Suppressor macrophage (primary cell): ENCODE measurements at regions not wholly inside any gene's neighbourhood (a gene's known extent, or its start where the extent isn't known, plus 50 kb on each side); places are given as distances from the start of the nearest gene placed in this dataset.

Source experiments
- DNase-seq, 4 experiments: peaks; one replicate each; pipeline ENCODE4 v3.0.0-alpha.2; 2020 to 2022

DNA sequence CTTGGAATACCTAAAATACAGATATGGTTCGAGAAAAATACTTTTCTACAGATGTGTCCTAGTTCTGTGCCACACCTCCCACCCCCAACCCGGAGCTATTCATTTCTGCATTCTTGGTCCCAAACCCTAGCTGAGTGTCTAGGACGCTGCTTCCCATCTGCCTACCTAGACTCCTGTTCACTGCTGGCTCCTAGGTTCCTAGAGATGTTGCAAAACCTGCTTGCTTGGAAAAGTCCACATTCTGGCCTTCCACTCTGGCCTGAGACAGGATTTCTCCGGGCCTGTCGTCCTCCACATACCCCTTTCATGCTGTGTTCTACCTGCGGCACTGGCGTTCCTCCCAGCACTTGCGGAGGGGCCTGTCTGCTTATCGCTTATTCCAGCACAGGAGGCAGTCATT is 165.8 kb upstream of the CTTNBP2NL start:
- DNase-seq: no peak

DNA sequence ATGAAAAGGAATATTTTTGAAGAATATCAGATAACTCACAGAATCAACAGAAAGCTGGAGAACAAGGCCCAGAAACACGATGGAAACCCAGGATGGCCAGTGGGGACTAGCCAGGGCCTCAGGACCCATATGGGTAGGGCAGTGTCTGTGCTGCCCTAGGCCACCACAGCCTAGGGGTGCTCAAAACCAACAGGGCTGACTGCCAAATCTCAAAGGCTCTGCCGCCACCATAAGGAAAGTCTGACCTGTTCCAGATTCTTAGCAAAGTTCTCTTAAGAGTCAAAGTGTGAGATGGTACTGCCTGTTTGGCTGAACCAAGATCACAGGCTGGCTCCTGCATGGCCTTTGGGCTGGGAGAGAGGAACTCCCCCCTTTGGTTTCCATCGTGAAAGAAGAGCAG is 164.7 kb upstream of the CTTNBP2NL start:
- DNase-seq: no peak

GRCh38 chr1:112232848-112233247 is 163.2 kb upstream of the CTTNBP2NL start:
- DNase-seq: no peak

- no peak for DNase-seq
Observed at GRCh38 chr1:112234710-112235109, 161.3 kb upstream of the CTTNBP2NL start.

GRCh38 chr1:112237983-112238545 is 157.9 kb upstream of the CTTNBP2NL start:
- no peak for DNase-seq

DNA sequence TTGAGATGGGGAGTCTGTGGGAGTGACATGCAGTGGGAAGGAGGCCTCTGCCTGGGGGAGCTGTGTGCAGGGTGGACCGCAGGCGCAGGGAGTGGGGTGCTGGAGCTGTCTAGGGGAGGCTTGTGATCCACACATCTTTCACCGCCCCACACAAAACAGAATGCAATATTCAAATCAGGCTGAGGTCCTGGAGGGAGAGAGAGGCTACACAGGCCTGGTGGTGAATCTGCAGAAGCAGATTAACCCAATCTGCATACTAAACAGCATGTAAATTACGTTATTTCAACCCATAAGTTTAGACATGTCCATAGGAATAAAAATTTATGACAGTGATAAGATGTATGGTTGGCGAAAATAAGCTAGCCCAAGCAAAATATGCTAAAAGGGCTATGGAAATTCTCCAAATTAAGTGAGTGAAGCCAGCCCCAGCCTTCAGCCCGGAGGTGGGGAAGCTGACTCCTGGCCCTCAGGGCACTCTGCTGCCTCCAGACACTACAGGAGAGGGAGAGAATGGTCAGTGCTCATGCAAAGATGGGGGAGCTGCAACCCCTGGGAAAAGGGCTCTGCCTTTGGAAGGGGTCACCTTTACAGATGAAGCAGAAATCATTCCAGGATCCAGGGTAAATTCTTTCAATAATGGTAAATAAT is 156.2 kb upstream of the CTTNBP2NL start:
- no peak for DNase-seq

GRCh38 chr1:112242470-112242869 is 153.5 kb upstream of the CTTNBP2NL start:
- no peak for DNase-seq

DNA sequence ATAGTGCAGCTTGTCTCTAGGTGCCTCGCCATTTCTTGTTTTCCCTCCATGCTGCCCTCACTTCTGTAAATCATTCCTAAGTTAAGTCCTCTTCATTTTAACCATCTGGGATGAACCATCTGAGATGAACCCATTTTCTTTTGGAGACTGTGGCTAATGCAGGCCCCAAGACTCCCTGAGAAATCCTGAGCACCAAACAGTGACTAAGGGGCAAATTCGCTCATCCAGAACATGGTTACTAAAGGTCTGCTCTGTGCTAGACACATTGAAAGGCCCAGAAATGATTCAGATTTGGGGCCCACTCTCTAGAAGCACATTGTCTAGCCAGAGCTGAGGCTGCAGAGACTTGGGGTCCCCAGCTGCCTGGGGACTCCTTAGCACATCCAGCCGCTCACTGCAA is 151.9 kb upstream of the CTTNBP2NL start:
- DNase-seq: no peak

- DNase-seq: no peak
Observed at GRCh38 chr1:112245114-112245513, 150.9 kb upstream of the CTTNBP2NL start.

- DNase-seq: no peak
Observed at GRCh38 chr1:112247036-112247597, 148.9 kb upstream of the CTTNBP2NL start.

DNA sequence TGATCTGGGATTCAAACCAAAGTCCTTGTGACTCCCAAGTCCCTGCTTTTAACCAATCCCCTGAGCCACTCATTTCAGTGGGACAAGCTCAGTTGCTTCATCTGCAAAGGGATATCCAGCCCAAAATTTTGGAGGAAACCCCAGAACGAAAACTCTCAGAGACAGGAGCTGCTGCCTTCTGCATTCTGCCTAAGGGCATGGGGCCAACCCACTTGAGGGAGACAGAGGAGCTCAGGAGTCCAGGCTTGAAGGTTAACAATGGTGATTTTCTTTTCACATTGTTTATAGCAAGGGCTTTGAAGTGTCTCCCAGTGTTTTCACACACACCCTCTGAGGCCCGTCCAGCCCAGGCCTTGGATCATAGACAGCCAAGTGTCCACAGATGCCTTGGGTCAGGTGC is 148.1 kb upstream of the CTTNBP2NL start:
- no peak for DNase-seq

DNA sequence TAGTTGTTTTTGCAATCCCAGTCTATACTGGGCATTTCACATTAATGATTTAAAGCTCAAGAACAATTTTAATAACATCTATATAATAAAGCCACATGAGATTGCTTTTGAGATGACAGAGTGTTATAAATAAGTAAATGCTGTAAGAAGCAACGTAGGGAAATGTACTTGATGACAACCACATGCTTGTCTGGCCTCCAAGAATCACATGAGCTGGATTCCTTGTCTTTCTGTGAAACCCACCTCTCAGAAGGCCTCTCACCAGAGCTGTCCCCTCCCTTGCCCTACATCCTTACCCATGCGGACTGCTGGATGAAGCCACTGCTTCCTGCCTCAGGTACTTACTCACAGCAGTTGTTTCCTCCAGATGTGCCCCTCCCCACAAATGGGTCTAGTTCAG is 145.1 kb upstream of the CTTNBP2NL start:
- no peak for DNase-seq

GRCh38 chr1:112251766-112252506 is 144.1 kb upstream of the CTTNBP2NL start:
- no peak for DNase-seq

GRCh38 chr1:112253366-112253765 is 142.6 kb upstream of the CTTNBP2NL start:
- DNase-seq: no peak

DNA sequence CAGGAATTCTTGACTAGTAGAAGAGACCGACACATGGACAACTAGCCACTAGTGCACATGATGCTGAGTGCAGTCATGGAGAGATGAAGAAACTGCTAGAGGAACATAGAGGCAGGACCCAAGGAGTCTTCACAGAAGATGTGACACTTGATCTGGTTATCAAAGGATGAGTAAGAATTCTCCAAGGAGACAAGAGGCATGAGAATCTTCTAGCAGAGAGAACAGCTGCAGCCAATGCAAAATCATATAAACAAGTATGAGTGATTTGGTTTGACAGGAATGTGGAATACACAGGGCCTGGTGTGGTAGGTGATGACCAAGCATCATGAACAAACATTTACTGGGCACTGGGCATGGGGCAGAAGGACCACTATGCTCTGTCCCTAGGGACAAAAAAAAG is 140.9 kb upstream of the CTTNBP2NL start:
- no peak for DNase-seq

- DNase-seq: no peak
Observed at GRCh38 chr1:112256411-112256810, 139.6 kb upstream of the CTTNBP2NL start.

- DNase-seq: no peak
Observed at GRCh38 chr1:112257043-112257835, 138.8 kb upstream of the CTTNBP2NL start.

DNA sequence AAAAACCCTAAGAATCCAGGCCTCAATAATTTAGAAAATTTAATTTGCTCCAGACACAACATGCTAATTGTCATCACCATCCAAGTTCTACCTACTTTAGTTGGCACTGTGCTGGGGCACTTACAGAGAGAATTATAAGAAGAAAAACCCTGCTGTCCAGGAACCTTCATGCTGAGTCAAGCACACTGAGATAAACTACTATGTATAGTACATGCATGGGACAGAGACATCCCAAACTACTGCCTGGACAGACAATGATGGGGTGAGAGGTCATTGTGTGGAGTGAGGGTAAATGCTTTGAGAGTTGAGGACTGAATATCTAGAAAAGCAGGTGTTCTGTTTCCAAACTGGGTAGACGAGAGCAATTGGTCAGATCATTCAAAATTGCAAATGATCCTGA is 135.3 kb upstream of the CTTNBP2NL start:
- no peak for DNase-seq

DNA sequence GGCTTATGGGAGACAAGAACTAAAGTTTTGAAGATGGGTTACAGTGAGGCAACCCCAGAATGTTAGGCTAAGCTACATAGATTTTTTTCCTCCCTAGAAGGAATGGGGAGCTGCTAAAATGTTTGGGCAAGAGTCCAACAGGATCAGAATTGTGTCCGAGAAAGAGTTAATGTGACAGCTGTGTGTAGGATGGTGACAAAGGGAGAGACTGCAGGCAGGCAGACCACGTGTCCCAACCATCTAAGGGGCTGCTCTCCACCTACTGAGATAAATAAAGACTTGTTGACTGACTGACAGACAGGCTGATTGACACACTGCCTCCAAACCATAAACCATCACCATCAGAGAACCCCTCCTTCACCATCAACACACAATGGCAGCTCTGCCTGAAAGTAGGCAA is 133.7 kb upstream of the CTTNBP2NL start:
- no peak for DNase-seq

DNA sequence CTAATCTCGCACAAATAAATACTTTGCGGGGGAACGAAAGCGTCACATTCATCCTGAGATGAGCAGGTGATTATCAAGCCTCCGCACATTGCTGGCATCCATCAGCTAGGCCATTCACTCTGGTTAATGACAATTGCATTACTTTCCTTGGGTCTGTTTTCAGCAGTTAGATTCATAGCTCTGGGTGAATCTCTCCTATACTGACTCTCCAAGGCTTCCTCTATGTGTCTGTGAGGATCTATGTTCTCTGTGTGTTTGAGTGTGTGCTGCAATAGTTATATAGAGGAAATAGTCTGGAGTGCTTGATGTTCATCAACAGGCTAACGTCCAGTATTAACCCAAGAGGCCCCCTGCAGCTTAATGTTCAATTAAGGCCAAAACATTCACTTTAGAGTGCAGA is 133.0 kb upstream of the CTTNBP2NL start:
- DNase-seq: no peak

DNA sequence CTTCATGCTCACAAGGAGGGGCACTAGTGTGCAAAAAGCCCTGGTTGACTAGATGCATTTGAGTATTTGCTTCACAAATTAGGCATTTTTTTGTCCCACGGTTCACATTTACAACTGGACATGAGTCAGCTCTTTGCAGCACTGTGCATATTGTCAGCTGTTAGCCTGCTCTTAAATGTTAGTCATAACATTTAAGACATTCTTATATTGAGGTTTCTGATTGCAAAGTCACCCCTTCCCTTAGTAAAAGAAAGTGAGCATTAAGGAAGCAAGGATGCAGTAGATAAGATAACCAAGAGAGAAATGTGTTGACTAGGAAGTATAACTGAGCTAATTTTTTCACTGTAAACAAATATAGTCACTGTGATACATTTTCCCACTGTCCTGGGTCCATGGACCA is 132.6 kb upstream of the CTTNBP2NL start:
- DNase-seq: no peak

DNA sequence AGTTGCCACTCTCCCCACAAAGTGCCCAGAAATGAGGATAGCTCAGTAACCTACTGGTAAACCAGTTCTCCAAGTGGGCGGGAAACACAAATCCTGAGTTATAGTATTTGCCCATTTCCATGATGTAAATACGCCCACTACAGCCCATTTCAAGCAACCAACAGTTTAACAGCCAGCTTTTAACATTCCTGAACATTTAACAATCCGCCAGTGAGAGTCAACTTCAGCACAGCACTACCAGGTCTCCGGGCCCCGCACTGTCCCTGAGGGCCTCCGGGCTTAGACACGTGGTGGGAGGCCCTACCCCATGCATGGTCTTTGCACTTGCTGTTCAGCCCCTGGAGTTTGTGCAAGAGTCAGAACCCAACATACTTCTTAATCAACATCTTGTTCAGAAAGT is 132.0 kb upstream of the CTTNBP2NL start:
- no peak for DNase-seq

DNA sequence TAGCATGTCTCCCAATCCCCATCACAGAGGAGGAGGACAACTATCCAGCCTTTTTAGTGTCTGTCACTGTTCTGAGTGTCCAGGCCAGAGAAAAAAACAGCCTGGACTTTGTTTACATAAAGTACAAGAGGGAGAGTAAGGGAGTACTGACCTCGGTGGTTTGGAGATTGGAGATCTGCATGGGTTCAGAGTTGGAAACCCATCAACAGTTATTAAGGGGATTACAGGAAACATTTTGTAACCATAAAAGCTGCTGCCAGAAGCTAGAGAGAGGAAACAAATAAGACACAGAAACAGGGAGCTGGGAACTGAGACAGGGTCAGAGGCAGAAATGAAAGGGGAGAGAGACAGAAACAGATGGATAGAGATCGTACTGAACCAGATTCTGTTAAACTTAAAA is 131.5 kb upstream of the CTTNBP2NL start:
- no peak for DNase-seq
